ENCODE measurements at regions not wholly inside any gene's neighbourhood (a gene's known extent, or its start where the extent isn't known, plus 50 kb on each side); places are given as distances from the start of the nearest gene placed in this dataset.

GRCh38 chr4:13872155-13872554 is 244.6 kb upstream of the BOD1L1 start:
- Histone ChIP-seq H3K27ac (ENCODE audit: low read depth, low read length) (no peak overlapping the region), H3K27me3 (ENCODE audit: control insufficient read depth, insufficient read depth, low read length, poor library complexity, severe bottlenecking) (no peaks in the 10 kb centered on the region), H3K4me3 (ENCODE audit: low read length) (no peak overlapping the region), H3K9me3 (ENCODE audit: control insufficient read depth, low read length) (no peaks in the 10 kb centered on the region), H3K4me1 (ENCODE audit: control insufficient read depth, insufficient read depth, low read length) (no peaks in the 10 kb centered on the region), H3K9ac (ENCODE audit: extremely low read depth, low read length, poor library complexity, severe bottlenecking) (no peak overlapping the region), H3K36me3 (ENCODE audit: control insufficient read depth, insufficient read depth, low read length) (no peaks in the 10 kb centered on the region)
- Mint-ChIP-seq H3K27ac (no peak overlapping the region), H3K27me3 (ENCODE audit: insufficient read depth) (no peaks in the 10 kb centered on the region), H3K9me3 (no peaks in the 10 kb centered on the region), H3K4me3 (no peak overlapping the region), H3K4me1 (no peaks in the 10 kb centered on the region), H3K36me3 (ENCODE audit: low read depth) (no peaks in the 10 kb centered on the region)
- no peak for DNase-seq
- no peak for TF ChIP-seq CTCF (conservative IDR thresholded peaks at IDR 0.05)

GRCh38 chr4:13872955-13873354 is 245.4 kb upstream of the BOD1L1 start:
- Mint-ChIP-seq H3K4me3 (no peak overlapping the region), H3K9me3 (no peaks in the 10 kb centered on the region), H3K27ac (no peak overlapping the region), H3K36me3 (ENCODE audit: low read depth) (no peaks in the 10 kb centered on the region), H3K27me3 (ENCODE audit: insufficient read depth) (no peaks in the 10 kb centered on the region), H3K4me1 (no peaks in the 10 kb centered on the region)
- no peaks in the 10 kb centered on the region for H3K36me3 ChIP-seq (ENCODE audit: control insufficient read depth, insufficient read depth, low read length)
- H3K9me3 ChIP-seq (ENCODE audit: control insufficient read depth, low read length), result no peaks in the 10 kb centered on the region
- no peaks in the 10 kb centered on the region for H3K4me1 ChIP-seq (ENCODE audit: control insufficient read depth, insufficient read depth, low read length)
- WGBS, 2 experiments (ENCODE audit: insufficient coverage in 1 of 2, insufficient read length in 1 of 2), result 91 to 100% methylated on average over 1 to 3 of the region's 3 CpGs
- H3K27ac ChIP-seq (ENCODE audit: low read depth, low read length), result no peak overlapping the region
- no peak overlapping the region for H3K9ac ChIP-seq (ENCODE audit: extremely low read depth, low read length, poor library complexity, severe bottlenecking)
- no peak for TF ChIP-seq CTCF (conservative IDR thresholded peaks at IDR 0.05)
- DNase-seq, result no peak
- H3K27me3 ChIP-seq (ENCODE audit: control insufficient read depth, insufficient read depth, low read length, poor library complexity, severe bottlenecking), result no peaks in the 10 kb centered on the region
- H3K4me3 ChIP-seq (ENCODE audit: low read length), result no peak overlapping the region

- no peak for TF ChIP-seq CTCF (conservative IDR thresholded peaks at IDR 0.05)
Observed at GRCh38 chr4:13875181-13875580, 247.7 kb upstream of the BOD1L1 start.

More at GRCh38 chr4:13875181-13875580, 247.7 kb upstream of the BOD1L1 start:
- no peak for DNase-seq
- H3K4me1 Mint-ChIP-seq, result no peaks in the 10 kb centered on the region
- Histone ChIP-seq H3K9me3 (ENCODE audit: control insufficient read depth, low read length) (no peaks in the 10 kb centered on the region), H3K4me1 (ENCODE audit: control insufficient read depth, insufficient read depth, low read length) (no peaks in the 10 kb centered on the region), H3K27ac (ENCODE audit: low read depth, low read length) (no peak overlapping the region), H3K9ac (ENCODE audit: extremely low read depth, low read length, poor library complexity, severe bottlenecking) (no peak overlapping the region), H3K36me3 (ENCODE audit: control insufficient read depth, insufficient read depth, low read length) (no peaks in the 10 kb centered on the region), H3K27me3 (ENCODE audit: control insufficient read depth, insufficient read depth, low read length, poor library complexity, severe bottlenecking) (no peaks in the 10 kb centered on the region), H3K4me3 (ENCODE audit: low read length) (no peak overlapping the region)
- no peak overlapping the region for H3K4me3 Mint-ChIP-seq
- H3K9me3 Mint-ChIP-seq, result no peaks in the 10 kb centered on the region
- no peaks in the 10 kb centered on the region for H3K27me3 Mint-ChIP-seq (ENCODE audit: insufficient read depth)
- WGBS, 2 experiments (ENCODE audit: insufficient coverage in 1 of 2, insufficient read length in 1 of 2), result 65 to 100% methylated on average over 1 of the region's 1 CpG
- H3K36me3 Mint-ChIP-seq (ENCODE audit: low read depth), result no peaks in the 10 kb centered on the region
- H3K27ac Mint-ChIP-seq, result no peak overlapping the region
